Retinal pigment epithelial cell (primary cell): ENCODE measurements at regions not wholly inside any gene's neighbourhood (a gene's known extent, or its start where the extent isn't known, plus 50 kb on each side); places are given as distances from the start of the nearest gene placed in this dataset.

ENCODE experiments used
- DNase-seq: peaks from one replicate; pipeline ENCODE4 v3.0.0-alpha.2; 2010; ENCODE audit warnings: low read depth
- H3K4me3 ChIP-seq: 2 replicates; pipeline ENCODE4 v1.5.1; 2011; ENCODE audit warnings: mild to moderate bottlenecking, low read length, control low read depth, moderate library complexity
- CTCF ChIP-seq: conservative IDR thresholded peaks from 2 replicates; pipeline ENCODE4 v1.5.1; 2011; ENCODE audit warnings: low read depth, low read length, control low read depth, inconsistent platforms

GRCh38 chr2:236968880-236969534, 116.7 kb upstream of the COPS8 start:
- no peak for TF ChIP-seq CTCF
- DNase-seq, result no peak
- H3K4me3 ChIP-seq, result no peak overlapping the region

- no peak for DNase-seq
- TF ChIP-seq CTCF, result no peak
These were observed 115.7 kb upstream of the COPS8 start for GRCh38 chr2:236969767-236970655.

GRCh38 chr2:236970656-236971010, 115.1 kb upstream of the COPS8 start:
- DNase-seq, result no peak
- no peak for TF ChIP-seq CTCF
- no peak overlapping the region for H3K4me3 ChIP-seq

More at GRCh38 chr2:236969767-236970655, 115.7 kb upstream of the COPS8 start:
- H3K4me3 ChIP-seq, result no peak overlapping the region

- no peak for DNase-seq
- TF ChIP-seq CTCF, result no peak
- no peak overlapping the region for H3K4me3 ChIP-seq
These were observed 114.4 kb upstream of the COPS8 start for GRCh38 chr2:236971131-236971821.

- no peak for DNase-seq
- no peak for TF ChIP-seq CTCF
- no peak overlapping the region for H3K4me3 ChIP-seq
These were observed 113.7 kb upstream of the COPS8 start for GRCh38 chr2:236971919-236972381.

GRCh38 chr2:236972491-236973342, 113.0 kb upstream of the COPS8 start:
- TF ChIP-seq CTCF, result no peak
- no peak overlapping the region for H3K4me3 ChIP-seq
- peak; percentile 0 for DNase-seq
